Stimulated activated CD4-positive, alpha-beta T cell treated with anti-CD3 and anti-CD28 coated beads, TNF-alpha, amount 100 ng/mL, for 24 hours (primary cell): ENCODE measurements at regions not wholly inside any gene's neighbourhood (a gene's known extent, or its start where the extent isn't known, plus 50 kb on each side); places are given as distances from the start of the nearest gene placed in this dataset.
"Not testable (repeated sequence)": the region's sequence is repeated elsewhere in the genome, so short reads cannot be mapped to it uniquely, and the experiment has no call there.

Source experiments
- DNase-seq, 3 experiments: peaks; one replicate each; pipeline ENCODE4 v3.0.0-alpha.2; 2020; ENCODE audit warnings: low read depth in 3 of 3

DNA sequence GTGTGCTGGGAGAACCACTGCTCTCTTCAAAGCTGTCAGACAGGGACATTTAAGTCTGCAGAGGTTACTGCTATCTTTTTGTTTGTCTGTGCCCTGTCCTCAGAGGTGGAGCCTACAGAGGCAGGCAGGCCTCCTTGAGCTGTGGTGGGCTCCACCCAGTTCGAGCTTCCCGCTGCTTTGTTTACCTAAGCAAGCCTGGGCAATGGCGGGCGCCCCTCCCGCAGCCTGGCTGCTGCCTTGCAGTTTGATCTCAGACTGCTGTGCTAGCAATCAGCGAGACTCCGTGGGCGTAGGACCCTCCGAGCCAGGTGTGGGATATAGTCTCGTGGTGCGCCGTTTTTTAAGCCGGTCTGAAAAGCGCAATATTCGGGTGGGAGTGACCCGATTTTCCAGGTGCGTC is 164.0 kb downstream of the HRH4 start:
- not testable (repeated sequence) for DNase-seq

DNA sequence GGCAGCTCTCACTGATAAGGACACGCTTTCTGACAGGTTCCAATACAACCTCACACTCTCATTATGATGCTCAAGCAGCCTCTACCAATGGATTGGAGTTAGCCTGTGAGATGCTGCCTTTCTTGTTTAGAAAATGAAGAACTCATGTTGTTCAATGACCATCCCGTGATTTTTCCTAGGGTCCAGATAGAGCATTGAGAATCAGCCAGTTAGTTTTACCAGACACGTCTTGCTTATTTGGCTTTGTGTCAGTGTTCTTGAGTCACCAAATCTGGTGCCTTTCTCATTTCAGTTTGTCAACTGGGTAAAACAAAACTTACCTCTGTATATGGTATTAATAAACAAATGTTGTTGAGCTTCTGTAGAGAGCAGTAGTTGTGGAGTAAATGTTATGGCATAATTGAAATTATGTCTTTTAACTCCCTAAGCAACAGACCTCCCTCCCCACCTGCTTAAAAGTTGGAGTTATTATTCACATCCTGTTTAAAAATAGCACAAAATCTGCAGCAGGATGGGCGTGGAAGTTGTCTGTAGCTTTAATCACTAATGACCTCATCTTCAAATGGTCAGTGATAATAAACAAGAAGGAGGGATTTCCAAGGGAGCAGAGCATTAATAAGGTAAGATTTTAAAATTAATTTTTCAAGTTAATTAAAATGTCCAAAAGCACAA is 167.3 kb downstream of the HRH4 start:
- DNase-seq = no peak

DNA sequence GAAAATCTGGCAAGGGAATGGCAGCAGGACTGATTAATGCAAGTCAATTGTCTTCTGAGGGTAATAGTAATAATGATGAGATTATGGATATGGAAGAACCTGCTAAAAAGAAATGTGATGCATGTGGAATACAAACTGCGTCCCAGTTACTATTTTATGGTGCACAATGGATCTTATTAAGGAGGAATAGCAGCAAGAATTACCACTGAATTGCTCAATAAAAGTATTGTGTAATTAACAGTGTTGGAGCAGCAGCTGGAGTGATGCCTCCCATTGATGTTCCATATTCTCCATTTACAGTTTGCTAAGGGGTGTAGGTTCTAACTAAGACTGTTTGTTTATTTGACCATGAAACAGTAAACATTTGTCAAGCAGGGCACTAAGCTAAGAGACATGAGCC is 167.9 kb downstream of the HRH4 start:
- DNase-seq = no peak

DNA sequence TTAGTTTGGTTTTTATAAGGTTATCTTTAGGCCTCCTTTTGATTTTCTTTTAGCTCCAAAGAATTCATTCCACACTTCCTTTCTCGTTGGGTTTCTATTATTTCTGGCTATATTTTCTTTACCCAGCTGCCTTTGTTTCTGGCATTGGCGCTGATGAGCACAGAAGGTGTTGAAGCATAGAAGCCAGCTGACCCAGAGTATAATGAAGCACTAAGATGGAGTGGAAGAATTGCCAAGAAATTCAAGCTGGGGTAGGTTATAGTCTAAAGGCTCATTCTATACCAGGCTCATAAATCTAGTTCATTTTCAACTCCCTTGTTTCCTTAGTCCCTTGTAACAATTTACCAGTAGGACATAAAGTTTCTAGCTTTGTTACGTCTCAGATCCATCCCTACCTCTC is 169.5 kb downstream of the HRH4 start:
- DNase-seq = no peak

DNA sequence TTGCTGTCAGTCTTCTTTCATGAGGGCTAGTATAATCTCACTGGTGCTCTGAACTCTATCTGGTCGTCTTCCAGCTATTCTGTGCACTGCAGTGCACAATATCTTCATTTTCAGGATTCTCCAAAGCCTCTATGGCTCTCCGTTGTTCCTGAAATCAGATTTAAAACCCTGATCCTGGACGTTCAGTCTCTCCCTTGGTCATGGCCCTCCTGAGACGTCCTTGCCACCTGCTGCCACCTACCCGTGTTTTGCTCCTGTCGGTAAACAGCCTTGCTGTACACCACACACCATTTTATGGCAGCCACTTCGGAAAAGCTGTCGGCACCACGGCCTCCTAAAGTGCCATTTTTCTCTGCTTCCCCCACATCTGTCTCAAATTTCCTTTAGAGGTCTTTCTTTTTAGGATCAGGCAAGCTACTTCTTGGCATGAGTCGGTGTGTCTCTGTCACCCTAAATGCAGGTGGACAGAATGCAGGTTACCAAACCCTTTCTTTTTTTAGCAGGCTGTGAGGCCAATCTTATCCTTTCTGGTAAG is 170.0 kb downstream of the HRH4 start:
- no peak for DNase-seq

DNA sequence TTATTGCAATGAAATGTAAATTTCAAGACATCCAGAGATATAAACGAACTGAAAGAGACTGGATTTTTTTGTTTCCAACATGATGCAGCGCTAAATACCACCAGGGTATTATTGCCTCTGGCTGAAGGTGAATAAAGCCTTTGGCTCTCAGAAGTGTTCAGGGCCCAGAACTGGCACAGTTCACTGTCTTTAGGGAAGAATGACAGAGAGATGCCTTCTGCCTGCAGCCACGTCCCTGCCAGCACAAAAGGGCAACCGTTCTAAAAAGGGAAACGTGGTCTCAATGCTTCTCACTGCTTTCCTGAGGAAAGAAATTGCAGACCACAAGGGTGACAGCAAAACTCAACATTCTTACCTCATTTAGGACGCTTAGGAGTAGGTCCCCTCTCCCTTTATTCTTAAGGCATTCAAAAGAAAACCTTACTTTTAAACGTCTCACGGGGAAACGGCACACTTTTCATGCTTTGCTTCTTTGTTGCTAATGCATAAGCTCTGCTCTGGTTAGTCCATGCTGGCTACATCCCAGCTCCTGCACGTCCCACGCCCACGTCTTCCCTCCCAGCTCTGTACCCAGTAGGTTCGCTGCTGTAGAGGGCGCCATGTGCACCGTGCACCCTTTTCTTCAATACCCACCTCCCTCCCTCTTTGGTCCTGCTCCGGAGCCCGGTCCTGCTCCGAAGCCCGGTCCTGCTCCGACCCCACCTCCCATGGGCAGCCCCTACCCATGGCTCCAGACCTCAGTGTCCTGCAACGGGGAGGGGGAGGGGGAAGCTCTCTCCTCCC is 171.0 kb downstream of the HRH4 start:
- no peak for DNase-seq

DNA sequence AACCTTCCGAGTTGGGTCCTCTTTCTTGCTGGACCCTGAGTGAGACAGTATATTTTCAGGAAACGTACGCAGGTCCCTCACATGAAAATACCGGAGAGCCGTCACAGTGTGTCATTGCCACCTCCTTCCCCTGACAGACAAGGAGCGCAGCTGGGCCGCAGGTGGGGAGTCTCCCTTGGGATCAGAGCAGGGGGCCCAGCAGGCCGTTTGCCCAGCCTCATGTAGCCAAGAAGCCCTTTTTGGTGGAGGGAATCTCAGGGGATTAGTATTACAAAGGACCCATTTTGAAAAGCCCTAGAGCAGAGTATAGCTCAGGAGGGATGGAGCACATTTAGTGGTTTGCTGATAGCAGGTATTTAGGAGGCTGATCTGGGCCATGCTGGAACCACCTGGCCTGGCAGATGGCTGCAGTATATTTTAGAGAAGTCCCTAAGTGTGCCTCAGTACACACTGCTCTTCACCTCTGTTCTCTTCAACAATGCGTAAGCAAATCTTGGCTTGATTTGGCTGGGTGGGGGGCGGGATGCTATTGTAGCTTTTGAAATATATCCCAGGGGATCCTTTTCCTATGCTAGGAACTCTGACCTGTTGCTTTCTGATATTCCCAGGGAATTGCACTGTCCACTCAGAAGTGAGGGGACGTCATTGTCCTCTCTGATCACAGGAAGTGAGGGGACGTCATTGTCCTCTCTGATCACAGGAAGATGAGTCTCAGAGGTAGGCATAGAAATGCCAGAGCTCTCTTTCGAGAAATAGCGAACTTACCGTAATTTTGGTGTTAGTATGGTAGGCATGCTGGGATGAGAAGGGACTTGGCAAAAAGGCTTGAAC is 171.9 kb downstream of the HRH4 start:
- no peak for DNase-seq

DNA sequence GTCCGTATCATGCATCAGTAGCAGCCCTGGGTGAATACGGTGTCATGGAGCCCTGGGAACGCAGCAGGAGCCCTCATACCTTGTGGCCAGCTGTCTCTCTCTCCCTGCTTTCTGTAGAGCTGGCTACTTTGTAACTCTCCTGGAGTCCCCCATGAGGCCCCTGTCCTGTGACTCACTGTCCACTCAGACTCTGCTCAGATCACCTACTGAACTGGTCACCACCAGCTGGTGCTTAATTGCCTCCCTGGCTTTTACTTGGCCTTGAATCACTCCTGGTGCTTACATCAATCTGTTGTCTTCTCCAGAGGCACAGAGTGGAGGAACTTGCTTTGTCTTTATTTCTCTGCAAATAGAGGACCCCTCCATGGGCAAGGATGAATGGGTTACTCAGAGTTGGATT is 172.7 kb downstream of the HRH4 start:
- no peak for DNase-seq

DNA sequence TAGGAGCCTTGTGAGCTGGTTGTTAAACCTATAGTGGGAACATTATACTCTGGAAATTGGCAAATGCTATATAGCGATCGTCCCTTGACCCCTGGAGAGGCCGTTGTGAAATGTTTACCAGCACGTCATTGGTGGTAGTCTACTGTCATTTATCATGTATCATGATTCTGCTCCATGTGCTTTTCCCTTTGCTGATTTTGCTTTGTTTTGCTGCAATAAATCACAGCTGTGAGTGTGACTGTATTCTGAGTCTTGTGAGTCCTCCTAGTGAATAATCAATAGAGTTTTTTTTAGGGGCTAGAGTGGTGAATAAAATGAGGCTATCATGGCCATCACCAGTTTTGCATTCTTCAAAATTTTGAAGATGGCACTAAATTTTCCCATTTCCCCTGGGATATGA is 189.1 kb downstream of the HRH4 start:
- DNase-seq = no peak

DNA sequence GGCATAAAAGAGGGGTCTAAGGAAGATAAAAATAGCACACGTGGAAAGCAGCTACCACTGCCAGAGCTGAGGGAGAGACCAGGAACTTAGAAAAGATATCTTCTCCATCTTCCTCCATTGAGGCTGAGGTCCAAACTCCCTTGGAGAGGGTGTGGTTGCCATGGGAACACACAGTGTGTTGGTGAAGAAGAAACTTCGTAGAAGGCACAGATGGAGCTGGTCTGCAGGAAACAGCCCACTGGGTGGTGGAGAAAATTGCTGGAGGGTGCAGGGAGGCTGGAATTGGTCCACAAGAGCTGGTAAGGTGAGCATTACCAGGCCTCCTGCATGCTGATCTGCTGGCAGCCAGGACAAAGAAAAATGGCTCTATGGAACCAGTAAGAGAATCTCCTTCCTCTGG is 191.0 kb downstream of the HRH4 start:
- no peak for DNase-seq

DNA sequence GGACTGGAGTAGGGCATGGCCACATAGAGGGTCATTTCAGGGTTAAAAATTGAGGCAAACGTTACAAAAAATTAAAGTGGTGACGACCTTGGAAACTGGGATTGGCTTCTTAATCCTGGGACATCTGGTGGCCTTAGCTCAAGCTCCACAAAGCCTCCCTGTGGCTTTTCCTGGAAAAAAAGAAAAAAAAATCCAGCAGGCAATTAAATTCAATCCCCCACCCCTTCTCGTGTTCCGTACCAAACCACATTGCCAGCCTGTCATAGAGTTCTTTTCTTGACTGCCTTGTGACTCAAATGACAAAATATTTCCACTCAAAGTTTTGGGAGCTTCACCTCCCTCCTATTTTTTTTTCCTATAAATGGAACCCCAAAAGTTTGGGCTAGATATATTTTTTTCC is 195.6 kb downstream of the HRH4 start:
- DNase-seq = no peak

DNA sequence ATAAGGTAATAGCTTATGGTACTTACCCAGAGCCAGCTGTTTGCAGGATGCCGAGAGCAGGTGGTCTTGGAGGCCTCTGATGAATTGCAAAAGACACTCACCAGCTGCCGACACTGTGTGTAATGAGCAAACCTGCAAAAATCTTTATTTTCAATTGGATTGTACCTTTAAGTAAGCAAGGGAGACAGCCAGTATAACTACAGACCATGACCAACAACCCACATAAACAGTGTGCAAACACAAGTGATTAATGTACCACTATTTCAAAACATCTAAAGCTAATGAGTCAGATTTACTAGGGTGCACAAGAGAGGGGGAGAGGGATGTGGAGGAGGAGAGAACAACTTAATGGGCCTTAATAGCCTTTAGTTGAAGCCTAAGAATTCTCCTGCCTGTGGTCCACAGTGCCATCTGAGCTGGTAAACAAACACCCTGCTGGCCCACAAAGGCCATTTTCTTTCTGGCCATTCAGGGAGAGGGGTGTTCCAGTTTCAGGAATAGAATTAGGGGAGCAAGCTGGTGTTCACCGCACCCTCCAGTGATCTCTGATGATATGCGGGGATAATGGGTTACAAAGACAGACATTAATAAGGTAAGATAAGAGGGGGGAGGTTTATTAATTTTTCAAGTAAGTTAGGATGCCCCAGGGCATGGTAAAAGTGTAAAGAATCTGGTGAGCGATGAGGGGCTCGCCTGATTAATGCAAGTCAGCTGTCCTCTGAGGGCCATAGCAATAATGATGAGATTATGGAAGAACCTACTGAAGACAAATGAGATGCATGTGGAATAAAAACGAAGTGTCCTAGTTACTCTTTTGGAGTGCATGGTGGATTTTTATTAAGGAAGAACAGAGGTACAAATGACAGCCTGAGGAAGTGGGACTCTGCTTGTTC is 196.4 kb downstream of the HRH4 start:
- DNase-seq = no peak

DNA sequence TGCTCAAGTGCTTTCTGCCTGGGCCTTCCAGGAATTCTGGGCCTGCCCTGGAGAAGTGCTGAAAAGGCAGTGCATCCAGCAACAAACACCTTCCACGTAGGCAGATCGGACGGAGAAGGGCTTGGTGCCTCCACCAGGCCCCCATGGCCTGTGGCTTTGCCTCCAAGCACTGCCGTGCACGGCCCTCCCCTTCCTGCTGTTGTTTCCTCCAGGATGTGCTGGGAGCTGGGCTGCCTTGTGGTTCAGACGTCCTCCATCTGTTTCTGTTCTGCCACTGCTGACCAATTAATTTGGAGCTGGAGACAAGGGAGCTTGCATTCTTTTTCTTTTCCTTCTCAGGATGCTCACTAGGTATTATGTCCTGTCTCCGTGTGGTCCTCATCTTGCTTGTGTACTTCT is 197.0 kb downstream of the HRH4 start:
- no peak for DNase-seq

DNA sequence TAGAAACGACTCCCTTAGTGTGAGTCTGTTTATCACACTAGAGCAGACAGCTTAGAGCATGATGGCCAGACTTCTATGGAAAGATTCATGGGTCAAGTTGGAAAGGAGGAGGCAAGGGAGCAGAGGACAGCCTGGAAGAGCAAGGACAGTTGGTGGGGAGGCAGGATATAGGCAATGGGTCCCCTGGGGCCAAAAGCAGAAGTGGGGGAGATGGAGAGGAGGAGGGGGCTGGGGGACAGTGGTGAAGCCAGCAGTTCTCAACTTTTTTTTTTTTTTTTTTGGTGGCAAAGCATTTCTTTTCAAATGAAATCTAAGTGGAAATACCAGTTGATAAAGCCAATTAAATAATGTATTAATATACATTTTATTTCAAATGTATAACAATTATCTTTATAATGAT is 197.9 kb downstream of the HRH4 start:
- DNase-seq = no peak

DNA sequence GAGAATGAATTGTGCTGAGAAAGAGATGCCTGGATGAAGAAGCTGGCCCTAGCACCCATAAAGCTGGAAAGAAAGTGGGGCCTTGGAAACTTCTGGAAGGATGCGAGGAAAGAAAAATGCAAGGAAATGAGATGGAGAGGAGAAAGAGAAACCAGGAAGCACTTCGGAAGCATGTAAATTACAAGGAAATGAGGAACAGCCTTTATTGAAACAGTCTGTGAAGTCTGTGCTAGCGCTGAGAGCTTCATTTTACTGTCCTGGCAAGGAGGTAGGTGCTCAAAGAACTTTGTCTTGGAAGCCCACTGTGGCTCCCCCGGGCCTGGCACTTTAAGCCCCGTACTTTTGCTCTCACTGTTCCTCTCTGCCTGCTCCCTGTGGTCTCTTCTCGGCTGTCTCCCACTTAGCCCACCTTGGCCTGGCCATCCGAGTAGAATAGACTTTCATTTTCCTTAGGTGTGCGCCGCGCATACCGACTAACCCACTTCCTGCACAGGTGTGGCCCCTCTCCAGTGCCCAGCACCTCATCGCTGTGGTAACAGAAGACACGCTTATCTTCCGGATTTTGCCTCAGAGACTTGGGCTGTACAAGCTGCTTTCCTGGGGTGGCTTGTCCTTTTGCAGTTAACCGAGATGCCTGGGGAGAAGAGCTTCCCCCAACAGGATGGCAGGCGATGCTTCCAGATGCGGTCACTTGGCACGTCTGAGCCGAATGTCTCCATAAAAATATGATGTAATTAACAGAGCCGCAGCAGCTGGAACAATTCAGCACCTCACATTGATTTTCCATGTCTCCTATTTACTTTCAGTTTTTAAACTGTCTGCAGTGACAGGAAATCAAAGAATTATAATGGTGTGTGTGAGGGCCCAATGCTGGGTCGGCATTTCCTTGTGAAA is 199.6 kb downstream of the HRH4 start:
- DNase-seq = peak in 1 of 3 experiments; percentile 8

DNA sequence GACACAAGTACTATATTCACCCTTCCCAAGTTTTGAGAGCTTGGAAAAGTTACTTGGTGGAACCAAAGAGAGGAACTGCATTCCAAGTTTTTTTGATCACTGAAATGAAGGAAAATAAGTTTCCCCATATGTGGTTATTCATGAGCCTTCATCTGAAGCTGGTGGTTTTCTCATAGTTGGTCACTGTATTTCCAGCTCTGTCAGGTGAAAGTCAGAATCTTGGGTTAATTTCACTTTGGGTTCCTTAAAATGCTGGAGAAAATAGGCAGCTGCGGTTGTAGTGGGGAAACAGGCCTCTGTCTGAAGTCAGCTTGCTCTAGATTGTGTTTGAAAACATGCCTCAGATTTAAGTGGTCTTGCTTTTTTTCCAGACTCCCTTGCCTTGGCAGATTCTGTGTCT is 200.5 kb downstream of the HRH4 start:
- no peak for DNase-seq

DNA sequence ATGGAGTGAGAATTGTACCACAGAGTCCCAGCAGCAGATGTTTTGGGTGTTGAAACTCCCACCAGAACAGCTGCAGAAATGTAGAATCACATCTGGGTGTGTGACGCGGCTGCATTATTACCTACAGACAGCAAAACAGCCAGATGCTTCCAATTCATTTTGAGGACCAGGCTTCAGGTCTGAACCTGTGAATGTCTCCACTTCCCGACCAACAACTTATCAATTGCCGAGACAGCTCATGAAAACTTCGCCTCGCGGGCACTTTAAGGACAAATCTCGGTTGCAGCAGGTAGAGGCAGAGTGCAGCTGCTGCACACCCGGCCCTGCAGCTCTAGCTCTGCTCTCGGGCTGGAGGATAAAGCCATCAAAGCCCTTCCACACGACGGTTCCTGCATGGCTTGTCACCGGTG is 202.0 kb downstream of the HRH4 start:
- DNase-seq = no peak

DNA sequence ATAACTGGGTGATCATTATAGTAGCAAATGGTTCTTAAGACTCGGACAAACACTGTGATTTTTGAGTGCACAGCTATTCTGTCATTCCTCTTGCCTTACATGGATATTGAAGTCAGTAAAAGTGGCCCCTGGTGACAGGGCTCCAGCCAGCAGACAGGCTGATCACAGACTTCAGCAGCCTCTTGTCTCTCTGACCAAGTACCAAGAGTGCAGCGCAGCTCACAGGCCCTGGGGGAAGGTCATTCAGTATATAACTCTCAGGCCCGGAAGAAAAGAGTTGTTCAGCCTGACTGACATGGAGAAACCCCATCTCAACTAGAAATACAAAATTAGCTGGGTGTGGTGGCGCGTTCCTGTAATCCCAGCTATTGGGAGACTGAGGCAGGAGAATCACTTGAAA is 202.6 kb downstream of the HRH4 start:
- no peak for DNase-seq

DNA sequence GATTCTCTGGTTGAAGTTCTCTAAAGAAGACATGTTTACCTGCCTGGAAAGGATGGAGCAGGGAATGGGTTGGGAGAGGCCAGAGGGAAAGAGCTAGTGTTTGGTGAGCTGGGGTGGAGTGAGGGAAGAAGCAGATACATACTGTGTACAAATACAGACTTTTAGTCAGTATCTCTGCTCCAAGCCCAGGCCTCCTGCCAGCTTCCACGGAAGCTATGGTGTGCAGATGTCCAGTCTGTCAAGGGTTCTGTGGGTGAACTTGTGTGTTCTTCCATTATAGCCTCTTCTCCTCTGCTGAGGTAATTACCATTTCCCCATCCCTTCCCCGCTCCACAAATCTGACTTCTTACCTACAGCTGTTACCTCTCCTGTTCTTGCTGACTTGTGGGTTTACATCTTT is 208.6 kb downstream of the HRH4 start:
- DNase-seq = no peak

DNA sequence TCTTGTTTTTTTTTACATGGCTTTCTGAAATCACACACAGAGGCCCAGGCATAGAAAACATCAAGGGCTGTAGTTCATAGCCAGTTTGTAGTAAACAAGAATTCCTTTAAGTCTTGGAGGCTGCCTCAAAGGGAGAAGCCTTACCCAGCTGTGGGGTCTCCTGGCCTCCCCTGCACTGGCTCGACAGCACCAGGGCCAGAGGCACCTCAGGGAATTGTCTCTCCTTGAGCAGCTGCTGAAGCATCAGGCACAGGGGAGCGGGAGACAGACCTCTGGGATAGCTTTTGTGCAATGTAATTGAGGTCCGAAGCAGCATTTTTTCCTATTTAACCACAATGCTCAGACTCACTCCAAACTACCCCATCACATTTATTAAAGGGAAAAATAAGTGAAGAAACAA is 209.1 kb downstream of the HRH4 start:
- DNase-seq = no peak
